22Rv1 (cell line): ENCODE measurements at regions not wholly inside any gene's neighbourhood (a gene's known extent, or its start where the extent isn't known, plus 50 kb on each side); places are given as distances from the start of the nearest gene placed in this dataset.

Source experiments
- H3K27ac ChIP-seq: fragments of 450-650 bp; 2 replicates; pipeline ENCODE4 v1.5.1; 2017
- ZFX ChIP-seq: fragments of 450-650 bp; IDR thresholded peaks from 2 replicates; pipeline ENCODE4 v1.6.1; 2017; ENCODE audit warnings: antibody characterized with exemption, borderline replicate concordance
- TF ChIP-seq, protein P1 (sequence below): fragments of 450-650 bp; IDR thresholded peaks from 2 replicates; pipeline ENCODE4 v1.5.1; 2017; ENCODE audit warnings: mild to moderate bottlenecking

GRCh38 chr2:8448824-8449556 lies 232.9 kb upstream of the ID2 start:
- TF ChIP-seq ZFX, result no peak
- TF ChIP-seq, protein P1, sequence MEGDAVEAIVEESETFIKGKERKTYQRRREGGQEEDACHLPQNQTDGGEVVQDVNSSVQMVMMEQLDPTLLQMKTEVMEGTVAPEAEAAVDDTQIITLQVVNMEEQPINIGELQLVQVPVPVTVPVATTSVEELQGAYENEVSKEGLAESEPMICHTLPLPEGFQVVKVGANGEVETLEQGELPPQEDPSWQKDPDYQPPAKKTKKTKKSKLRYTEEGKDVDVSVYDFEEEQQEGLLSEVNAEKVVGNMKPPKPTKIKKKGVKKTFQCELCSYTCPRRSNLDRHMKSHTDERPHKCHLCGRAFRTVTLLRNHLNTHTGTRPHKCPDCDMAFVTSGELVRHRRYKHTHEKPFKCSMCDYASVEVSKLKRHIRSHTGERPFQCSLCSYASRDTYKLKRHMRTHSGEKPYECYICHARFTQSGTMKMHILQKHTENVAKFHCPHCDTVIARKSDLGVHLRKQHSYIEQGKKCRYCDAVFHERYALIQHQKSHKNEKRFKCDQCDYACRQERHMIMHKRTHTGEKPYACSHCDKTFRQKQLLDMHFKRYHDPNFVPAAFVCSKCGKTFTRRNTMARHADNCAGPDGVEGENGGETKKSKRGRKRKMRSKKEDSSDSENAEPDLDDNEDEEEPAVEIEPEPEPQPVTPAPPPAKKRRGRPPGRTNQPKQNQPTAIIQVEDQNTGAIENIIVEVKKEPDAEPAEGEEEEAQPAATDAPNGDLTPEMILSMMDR, result no peak

DNA sequence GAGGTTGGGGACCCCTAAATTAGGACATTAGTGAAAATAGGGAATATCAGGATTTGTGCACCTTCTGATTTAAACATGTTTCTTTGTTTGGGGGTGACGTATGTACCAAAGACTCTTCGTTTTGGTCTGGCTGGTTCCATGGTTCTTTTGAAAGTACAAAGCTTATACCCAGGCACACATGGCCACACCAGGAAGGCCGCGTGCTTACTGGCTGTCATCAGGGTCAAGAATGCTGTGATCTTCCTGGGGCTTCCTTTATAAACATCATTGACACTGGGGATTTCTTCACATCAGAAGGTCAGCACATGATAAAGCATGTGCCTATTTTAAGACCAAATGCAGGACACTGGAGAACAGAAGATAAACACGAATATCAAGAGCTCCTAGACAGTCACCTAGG lies 230.6 kb upstream of the ID2 start:
- TF ChIP-seq, protein P1, result no peak
- TF ChIP-seq ZFX, result no peak
- no peak overlapping the region for H3K27ac ChIP-seq

More at GRCh38 chr2:8448824-8449556, 232.9 kb upstream of the ID2 start:
- H3K27ac ChIP-seq, result no peak overlapping the region

- no peak for TF ChIP-seq ZFX
- TF ChIP-seq, protein P1, result no peak
- no peak overlapping the region for H3K27ac ChIP-seq
Measured at GRCh38 chr2:8452296-8452695, 229.6 kb upstream of the ID2 start.

DNA sequence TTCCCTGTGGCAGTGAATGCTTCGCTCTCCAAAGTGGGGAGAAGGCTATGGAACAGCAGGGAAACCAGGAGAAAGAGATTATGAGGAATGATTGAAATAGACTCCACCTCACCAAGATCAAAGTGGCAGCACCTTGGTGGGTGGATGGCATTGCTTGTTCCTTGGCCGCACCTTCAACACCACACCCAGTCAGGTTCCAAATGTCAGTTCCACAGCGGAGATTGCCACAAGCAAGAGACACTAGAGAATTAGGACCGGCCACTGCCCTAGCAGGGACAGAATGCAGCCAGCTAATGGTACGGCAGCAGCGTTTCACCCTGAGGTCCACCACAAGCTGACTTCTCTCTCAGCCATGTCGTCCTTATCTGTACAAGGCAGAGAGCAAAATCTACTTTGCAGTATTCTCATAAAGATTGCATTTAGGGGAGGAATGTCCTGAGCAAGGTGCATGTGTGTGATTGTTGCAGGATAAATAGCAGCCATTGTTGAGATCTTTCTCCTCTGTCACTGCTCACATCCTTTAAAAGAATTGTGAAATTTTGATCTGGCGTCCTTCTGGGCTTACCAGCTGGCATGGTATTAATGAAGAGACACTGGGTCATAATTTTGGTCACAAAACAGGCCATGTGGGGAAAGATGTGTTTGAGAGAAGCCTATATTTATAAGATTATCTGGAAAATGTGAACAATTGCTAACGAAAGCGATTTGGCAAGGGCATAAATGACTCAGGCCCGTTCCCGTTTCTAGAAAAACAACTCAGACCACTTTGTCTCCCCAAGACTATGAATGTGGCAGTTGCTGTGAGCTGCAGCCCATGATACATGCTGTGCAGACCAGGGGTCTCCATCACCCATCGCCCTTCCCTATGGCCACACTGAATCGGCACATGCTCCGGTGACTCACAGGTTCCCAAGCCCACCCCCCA lies 228.6 kb upstream of the ID2 start:
- H3K27ac ChIP-seq, result no peak overlapping the region
- TF ChIP-seq ZFX, result no peak
- TF ChIP-seq, protein P1, result no peak

DNA sequence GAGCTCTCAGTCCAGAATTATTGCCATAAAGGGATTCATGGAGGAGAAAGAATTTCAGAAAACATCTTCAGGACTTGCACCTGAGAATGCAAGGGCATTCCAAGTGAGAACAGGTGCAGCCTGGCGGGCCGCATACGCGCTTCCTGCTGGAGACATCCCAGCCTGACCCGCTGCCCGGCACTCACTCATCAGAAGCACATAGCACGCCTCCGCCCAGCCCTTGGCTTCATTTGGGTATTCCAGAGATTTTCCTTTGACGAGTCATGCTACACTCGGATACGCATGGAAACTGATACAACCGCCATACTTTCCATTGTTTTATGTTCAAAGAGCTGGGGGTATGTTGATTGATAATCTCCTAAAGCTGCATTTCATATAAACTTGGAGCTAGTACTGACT lies 228.0 kb upstream of the ID2 start:
- no peak overlapping the region for H3K27ac ChIP-seq
- TF ChIP-seq ZFX, result no peak
- TF ChIP-seq, protein P1, result no peak

- no peak overlapping the region for H3K27ac ChIP-seq
- TF ChIP-seq, protein P1, result no peak
- no peak for TF ChIP-seq ZFX
Measured at GRCh38 chr2:8454797-8455196, 227.1 kb upstream of the ID2 start.
